GM18867 (cell line): ENCODE measurements at regions not wholly inside any gene's neighbourhood (a gene's known extent, or its start where the extent isn't known, plus 50 kb on each side); places are given as distances from the start of the nearest gene placed in this dataset.
"Not testable (repeated sequence)": the region's sequence is repeated elsewhere in the genome, so short reads cannot be mapped to it uniquely, and the experiment has no call there.

Experiments
- ATAC-seq: cut with Tn5 transposase; IDR thresholded peaks from one replicate; pipeline ENCODE4 v1.9.1; 2021; ENCODE audit warnings: mild to moderate bottlenecking, moderate library complexity; ENCODE audit not compliant: unreplicated experiment

DNA sequence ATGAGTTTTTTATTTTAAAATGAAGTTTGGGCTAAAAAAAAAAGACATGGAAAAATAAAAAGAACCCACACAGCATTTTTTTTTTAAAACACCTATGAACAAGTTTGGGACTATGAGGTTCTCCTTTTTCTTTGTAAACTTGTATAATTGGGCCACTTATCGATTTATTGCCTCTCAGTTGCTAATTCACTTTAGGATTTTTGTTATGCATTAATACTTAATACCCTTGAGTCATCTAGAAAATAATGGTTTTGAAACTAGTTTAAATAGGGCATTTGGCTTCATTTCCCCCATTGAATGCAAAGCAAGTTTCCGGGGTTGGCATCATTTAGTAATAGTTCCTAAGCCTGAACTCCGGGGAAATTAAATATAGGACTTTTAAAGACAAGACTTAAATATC is 312.8 kb upstream of the RGS6 start:
- ATAC-seq: no peak

- ATAC-seq: no peak
Observed at GRCh38 chr14:71620401-71620800, 311.8 kb upstream of the RGS6 start.

DNA sequence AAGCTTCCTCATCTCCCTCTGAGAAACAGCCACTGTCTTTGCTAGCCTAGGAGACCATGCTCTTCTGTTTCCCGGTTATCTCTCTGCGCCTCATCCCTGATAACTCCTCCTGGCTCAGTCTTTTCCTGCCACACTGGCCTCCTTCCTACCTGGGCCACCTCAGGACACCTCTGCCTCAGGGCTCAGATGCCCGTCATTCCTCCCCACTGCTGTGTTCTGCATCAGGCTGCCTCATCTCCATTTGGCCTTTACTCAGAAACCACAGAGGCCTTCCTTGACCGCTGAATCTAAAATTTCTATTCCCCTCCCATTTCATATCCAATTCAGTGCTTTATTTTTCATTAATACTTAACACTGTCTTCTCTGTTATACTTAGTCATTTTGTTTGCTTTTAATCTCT is 311.0 kb upstream of the RGS6 start:
- ATAC-seq: no peak

- no peak for ATAC-seq
Observed at GRCh38 chr14:71621980-71622605, 310.1 kb upstream of the RGS6 start.

- no peak for ATAC-seq
Observed at GRCh38 chr14:71623939-71624338, 308.3 kb upstream of the RGS6 start.

DNA sequence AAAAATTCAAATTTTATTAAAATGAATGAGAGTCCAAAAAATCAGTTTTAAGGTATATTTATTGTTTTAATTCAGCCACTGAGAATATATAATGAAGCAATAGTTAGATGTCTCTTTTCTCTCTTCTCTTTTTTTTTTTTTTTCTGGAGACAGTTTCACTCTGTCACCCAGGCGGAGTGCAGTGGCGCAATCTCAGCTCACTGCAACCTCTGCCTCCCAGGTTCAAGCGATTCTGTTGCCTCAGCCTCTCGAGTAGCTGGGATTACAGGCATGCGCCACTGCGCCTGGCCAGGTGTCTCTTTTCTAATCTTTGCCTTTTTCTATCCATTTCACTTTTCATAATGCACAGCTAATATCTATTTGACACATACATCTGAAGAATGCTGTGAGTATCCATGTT is 307.1 kb upstream of the RGS6 start:
- ATAC-seq: no peak

GRCh38 chr14:71625891-71626701 is 306.1 kb upstream of the RGS6 start:
- ATAC-seq: no peak

DNA sequence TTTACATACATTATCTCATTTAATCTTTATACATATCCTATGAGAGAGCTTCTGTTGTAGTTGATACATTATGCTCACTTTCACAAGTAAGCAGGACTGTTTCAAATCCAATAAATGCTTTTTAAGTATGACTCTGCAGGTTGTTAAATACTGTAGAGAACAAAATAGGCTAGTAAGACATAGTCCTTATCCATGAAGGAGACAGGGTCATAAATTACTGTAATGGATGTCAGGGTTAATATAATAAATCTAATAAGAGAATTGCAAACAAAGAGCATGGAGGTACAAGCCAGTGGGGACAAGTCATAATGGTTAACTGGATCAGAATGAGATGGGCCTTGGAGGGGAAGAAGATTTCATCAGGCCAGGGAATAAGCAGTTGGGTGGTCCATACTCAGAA is 303.8 kb upstream of the RGS6 start:
- ATAC-seq: no peak

DNA sequence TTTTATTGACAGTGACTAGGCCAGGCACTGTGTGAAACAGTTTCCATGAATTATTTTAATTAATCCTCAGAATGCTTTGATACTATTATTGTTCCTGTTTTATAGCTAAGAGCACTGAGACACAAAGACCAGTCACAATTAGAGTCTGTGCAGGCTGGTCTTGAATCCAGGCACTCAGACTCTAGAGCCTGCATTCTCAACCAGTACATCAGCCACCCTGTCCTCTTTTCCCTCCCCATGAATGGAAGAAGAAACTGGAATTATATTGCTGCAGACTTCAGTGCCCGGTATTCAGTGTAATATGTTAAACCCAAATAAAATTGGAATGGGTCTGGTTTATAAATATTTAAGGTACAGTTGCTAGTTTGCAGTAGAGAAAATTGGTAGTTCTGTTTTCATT is 303.0 kb upstream of the RGS6 start:
- ATAC-seq: no peak

- no peak for ATAC-seq
Observed at GRCh38 chr14:71629765-71630492, 302.3 kb upstream of the RGS6 start.

GRCh38 chr14:71631030-71631429 is 301.2 kb upstream of the RGS6 start:
- not testable (repeated sequence) for ATAC-seq

DNA sequence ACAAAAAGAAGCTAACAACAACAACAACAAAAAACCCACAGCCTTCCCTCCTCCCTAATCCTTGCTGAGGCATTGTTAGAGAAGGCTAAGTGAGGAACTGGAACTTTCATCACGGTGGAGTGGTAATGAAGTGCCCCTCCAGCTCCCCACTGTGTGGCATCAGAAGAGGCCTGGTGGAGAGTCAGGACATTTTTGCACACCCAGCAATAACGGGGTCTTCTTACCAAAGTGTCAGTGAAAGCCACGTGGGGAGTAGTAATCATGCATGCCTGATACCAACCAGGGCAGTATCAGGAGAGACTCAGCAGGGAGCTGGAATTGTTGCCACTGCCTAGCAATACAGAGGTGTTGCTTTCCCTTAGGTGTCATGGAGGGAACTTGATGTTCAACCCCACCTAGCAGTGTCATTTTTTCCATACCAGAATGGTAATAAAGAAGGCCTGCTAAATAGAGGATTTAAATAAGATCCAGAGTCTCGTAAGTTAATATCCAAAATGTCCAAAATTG is 299.7 kb upstream of the RGS6 start:
- no peak for ATAC-seq

DNA sequence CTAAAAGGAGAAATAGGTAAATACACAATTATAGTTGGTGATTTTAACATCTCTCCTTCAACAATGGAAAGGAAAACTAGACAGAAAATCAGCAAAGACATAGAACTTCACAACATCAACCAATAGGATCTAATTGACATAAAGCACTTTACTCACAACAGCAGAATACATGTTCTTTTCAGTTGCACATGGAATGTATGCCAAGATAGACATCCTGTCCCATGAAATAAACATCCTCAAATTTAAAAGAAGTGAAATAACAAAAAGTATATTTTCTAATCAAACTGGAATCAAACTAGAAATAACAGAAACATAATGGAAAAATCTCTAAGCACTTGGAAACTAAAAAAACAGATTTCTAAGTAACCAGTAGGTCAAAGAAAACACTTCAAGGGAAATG is 296.2 kb upstream of the RGS6 start:
- ATAC-seq: no peak

DNA sequence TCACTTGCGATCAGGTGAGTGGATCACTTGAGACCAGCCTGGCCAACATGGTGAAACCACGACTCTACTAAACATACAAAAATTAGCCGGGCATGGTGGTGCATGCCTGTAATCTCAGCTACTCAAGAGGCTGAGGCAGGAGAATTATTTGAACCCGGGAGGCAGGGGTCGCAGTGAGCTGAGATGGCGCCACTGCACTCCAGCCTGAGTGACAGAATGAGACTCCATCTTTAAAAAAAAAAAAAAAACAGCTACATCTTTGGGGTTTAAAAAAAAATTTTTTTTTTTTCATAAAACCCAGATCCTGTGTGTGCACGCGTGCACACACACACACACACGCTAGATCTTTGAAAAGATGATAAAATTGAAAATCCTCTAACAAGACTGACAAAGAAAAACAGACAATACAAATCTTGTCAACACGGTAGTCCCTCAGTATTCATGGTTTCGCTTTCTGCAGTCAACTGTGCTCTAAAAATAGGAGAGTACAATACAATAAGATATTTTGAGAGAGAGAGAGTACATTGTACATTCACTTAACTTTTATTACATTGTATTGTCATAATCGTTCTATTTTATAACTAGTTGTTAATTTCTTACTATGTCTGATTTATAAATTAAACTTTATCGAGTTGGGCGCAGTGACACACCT is 295.3 kb upstream of the RGS6 start:
- ATAC-seq: no peak

- no peak for ATAC-seq
Observed at GRCh38 chr14:71638523-71639196, 293.6 kb upstream of the RGS6 start.

GRCh38 chr14:71642715-71643114 is 289.5 kb upstream of the RGS6 start:
- ATAC-seq: no peak

GRCh38 chr14:71645656-71646055 is 286.6 kb upstream of the RGS6 start:
- ATAC-seq: no peak

- no peak for ATAC-seq
Observed at GRCh38 chr14:71646518-71646917, 285.7 kb upstream of the RGS6 start.

- ATAC-seq: no peak
Observed at GRCh38 chr14:71647086-71647784, 285.0 kb upstream of the RGS6 start.

GRCh38 chr14:71648725-71649124 is 283.5 kb upstream of the RGS6 start:
- no peak for ATAC-seq
